HL-60 (cell line): ENCODE measurements at regions not wholly inside any gene's neighbourhood (a gene's known extent, or its start where the extent isn't known, plus 50 kb on each side); places are given as distances from the start of the nearest gene placed in this dataset.

Source experiments
- DNase-seq, 2 experiments: peaks; one replicate each; pipeline ENCODE4 v3.0.0-alpha.2; 2010 to 2020; ENCODE audit warnings: low read depth in 1 of 2, low spot score in 1 of 2
- H3K27ac ChIP-seq: fragments of 250-450 bp; sonication (Bioruptor Pico); replicated peaks from 2 replicates; pipeline ENCODE4 v1.5.1; 2020; ENCODE audit warnings: mild to moderate bottlenecking, moderate library complexity
- H3K27me3 ChIP-seq: fragments of 250-450 bp; sonication (Bioruptor Pico); 2 replicates; pipeline ENCODE4 v1.5.1; 2021; ENCODE audit warnings: mild to moderate bottlenecking, moderate library complexity; ENCODE audit not compliant: insufficient read depth, poor library complexity, severe bottlenecking
- H3K4me3 ChIP-seq: replicated peaks from 2 replicates; pipeline ENCODE4 v1.5.1; 2011; ENCODE audit warnings: mild to moderate bottlenecking, control low read depth, low read length; ENCODE audit not compliant: insufficient read depth
- GABPA ChIP-seq: IDR thresholded peaks from 2 replicates; pipeline ENCODE4 v1.6.1; 2012; ENCODE audit warnings: low read depth
- POLR2AphosphoS5 ChIP-seq: IDR thresholded peaks from 2 replicates; pipeline ENCODE4 v1.6.1; 2012; ENCODE audit warnings: low read depth
- SPI1 ChIP-seq: IDR thresholded peaks from 2 replicates; pipeline ENCODE4 v1.6.1; 2012; ENCODE audit warnings: low read depth, mild to moderate bottlenecking, borderline replicate concordance
- TF ChIP-seq, protein P1 (sequence below): IDR thresholded peaks from 2 replicates; pipeline ENCODE4 v1.6.1; 2012; ENCODE audit warnings: low read depth; ENCODE audit not compliant: insufficient replicate concordance
- TF ChIP-seq, protein P2 (sequence below): IDR thresholded peaks from one replicate; pipeline ENCODE4 v1.5.1; 2011; ENCODE audit warnings: low read length, control low read depth, inconsistent platforms; ENCODE audit not compliant: insufficient read depth

DNA sequence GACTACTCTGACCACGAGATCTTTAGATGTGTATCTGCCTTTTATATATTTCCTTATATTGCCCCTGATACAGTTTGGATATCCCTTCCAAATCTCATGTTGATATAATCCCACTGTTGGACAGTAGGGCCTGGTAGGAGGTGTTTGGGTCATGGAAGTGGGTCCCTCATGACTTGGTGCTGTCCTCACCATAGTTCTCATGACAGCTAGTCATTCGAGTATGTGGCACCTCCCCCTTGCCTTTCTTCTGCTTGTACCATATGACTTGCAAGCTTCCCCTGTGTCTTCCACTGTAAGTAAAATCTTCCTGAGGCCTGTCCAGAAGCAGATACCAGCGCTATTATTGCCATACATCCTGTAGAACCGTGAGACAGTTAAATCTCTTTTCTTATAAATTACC is 145.3 kb downstream of the ZNF518B start:
- no peak for DNase-seq
- no peaks in the 10 kb centered on the region for H3K27me3 ChIP-seq
- H3K4me3 ChIP-seq = no peak overlapping the region
- no peak overlapping the region for H3K27ac ChIP-seq
- TF ChIP-seq SPI1 (no peak), GABPA (no peak), POLR2AphosphoS5 (no peak)
- TF ChIP-seq, protein P1, sequence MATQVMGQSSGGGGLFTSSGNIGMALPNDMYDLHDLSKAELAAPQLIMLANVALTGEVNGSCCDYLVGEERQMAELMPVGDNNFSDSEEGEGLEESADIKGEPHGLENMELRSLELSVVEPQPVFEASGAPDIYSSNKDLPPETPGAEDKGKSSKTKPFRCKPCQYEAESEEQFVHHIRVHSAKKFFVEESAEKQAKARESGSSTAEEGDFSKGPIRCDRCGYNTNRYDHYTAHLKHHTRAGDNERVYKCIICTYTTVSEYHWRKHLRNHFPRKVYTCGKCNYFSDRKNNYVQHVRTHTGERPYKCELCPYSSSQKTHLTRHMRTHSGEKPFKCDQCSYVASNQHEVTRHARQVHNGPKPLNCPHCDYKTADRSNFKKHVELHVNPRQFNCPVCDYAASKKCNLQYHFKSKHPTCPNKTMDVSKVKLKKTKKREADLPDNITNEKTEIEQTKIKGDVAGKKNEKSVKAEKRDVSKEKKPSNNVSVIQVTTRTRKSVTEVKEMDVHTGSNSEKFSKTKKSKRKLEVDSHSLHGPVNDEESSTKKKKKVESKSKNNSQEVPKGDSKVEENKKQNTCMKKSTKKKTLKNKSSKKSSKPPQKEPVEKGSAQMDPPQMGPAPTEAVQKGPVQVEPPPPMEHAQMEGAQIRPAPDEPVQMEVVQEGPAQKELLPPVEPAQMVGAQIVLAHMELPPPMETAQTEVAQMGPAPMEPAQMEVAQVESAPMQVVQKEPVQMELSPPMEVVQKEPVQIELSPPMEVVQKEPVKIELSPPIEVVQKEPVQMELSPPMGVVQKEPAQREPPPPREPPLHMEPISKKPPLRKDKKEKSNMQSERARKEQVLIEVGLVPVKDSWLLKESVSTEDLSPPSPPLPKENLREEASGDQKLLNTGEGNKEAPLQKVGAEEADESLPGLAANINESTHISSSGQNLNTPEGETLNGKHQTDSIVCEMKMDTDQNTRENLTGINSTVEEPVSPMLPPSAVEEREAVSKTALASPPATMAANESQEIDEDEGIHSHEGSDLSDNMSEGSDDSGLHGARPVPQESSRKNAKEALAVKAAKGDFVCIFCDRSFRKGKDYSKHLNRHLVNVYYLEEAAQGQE = no peak
- TF ChIP-seq, protein P2, sequence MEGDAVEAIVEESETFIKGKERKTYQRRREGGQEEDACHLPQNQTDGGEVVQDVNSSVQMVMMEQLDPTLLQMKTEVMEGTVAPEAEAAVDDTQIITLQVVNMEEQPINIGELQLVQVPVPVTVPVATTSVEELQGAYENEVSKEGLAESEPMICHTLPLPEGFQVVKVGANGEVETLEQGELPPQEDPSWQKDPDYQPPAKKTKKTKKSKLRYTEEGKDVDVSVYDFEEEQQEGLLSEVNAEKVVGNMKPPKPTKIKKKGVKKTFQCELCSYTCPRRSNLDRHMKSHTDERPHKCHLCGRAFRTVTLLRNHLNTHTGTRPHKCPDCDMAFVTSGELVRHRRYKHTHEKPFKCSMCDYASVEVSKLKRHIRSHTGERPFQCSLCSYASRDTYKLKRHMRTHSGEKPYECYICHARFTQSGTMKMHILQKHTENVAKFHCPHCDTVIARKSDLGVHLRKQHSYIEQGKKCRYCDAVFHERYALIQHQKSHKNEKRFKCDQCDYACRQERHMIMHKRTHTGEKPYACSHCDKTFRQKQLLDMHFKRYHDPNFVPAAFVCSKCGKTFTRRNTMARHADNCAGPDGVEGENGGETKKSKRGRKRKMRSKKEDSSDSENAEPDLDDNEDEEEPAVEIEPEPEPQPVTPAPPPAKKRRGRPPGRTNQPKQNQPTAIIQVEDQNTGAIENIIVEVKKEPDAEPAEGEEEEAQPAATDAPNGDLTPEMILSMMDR = no peak

DNA sequence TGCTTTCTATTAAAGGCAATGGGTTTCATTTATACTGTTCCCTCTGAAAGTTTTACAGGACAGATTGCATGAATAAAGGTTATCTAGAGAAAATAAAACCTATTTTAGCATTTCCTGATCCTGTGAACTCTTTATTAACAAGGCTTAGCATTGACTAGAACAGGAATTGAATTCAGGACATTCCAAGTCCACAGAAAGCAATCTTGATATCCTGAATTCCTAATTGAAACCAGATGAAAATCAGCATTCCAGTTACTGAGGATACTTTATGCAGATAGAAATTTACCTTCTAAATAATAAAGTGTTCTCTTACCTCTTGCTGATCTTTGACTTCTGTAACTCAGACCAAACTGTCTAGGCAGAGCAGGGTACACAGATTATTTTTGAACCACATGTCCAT is 151.4 kb downstream of the ZNF518B start:
- no peak for DNase-seq
- TF ChIP-seq, protein P1 = no peak
- TF ChIP-seq SPI1 = no peak

DNA sequence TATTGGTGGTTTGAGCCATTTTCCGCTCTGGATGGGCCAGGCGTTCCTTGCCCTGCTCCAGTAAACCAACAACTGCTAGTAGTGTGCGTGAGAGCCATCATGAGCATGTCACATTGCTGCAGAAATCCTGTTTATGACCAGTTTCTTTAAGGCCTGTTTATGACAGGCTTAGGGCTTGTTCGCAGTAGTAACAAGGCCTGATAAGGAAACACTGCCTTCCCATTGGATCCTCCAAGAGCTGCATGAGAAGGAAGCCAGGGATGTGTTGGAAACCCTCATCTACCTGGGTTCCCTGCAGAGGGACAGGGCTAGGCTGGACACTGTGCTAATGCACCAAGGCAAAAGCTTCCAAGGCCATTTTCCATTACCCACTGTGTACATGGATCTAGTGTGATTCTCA is 153.9 kb downstream of the ZNF518B start:
- TF ChIP-seq, protein P1 = no peak
- TF ChIP-seq SPI1 = no peak
- TF ChIP-seq POLR2AphosphoS5 = no peak
- TF ChIP-seq GABPA = no peak
- TF ChIP-seq, protein P2 = no peak
- Histone ChIP-seq H3K27ac (no peak overlapping the region), H3K27me3 (peaks cover 7% of the 10 kb centered on the region), H3K4me3 (no peak overlapping the region)
- DNase-seq = no peak

More for the DNA sequence above, 151.4 kb downstream of the ZNF518B start:
- Histone ChIP-seq H3K4me3 (no peak overlapping the region), H3K27ac (no peak overlapping the region), H3K27me3 (peaks cover 7% of the 10 kb centered on the region)

DNA sequence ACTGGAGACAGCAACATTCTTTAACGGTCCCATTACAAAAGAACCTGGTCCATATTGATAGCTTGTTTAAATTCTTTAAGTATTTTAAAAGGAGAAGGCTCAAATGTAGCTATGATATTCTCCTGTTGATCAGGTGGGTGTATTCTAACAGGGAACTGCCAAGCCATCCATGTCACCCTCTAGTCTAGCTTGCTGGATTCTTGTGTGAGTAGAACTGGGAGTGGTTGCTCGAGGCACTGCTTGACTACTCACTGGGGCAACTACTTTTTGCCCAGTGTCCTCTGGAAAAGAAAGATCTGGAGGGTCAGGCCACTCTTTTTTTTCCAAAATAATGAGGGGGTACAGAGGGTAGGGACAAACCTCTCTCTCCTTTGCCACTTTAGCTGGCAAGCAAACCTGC is 155.1 kb downstream of the ZNF518B start:
- peaks cover 7% of the 10 kb centered on the region for H3K27me3 ChIP-seq
- H3K4me3 ChIP-seq = no peak overlapping the region
- DNase-seq = no peak
- no peak overlapping the region for H3K27ac ChIP-seq
- TF ChIP-seq SPI1 (no peak), POLR2AphosphoS5 (no peak), GABPA (no peak)
- TF ChIP-seq, protein P2 = no peak
- TF ChIP-seq, protein P1 = no peak
